ENCODE measurements at regions not wholly inside any gene's neighbourhood (a gene's known extent, or its start where the extent isn't known, plus 50 kb on each side); places are given as distances from the start of the nearest gene placed in this dataset.

DNA sequence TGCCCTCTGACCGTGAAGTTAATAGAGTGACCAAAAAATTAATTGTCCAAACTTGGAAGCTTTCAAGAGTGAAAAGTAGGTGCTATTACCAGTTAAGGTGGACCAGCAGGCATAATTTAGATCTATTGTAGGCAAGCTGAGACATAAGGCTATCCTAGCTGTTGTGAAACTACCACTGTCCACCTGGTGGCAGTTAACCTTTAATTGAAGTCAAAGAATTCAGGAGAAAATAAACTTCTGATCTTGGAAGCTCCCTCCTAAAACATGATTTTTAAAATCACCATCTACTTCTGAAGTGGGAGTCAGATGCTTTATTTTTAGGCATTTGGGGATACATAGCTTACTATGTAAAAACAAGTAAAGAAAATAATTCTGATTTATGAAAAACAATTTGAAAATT lies 636.3 kb upstream of the HTR2C start:
- H3K27ac Mint-ChIP-seq = no peak overlapping the region
- no peak for DNase-seq (ENCODE audit: extremely low spot score, unreplicated experiment)
- TF ChIP-seq, protein P1, sequence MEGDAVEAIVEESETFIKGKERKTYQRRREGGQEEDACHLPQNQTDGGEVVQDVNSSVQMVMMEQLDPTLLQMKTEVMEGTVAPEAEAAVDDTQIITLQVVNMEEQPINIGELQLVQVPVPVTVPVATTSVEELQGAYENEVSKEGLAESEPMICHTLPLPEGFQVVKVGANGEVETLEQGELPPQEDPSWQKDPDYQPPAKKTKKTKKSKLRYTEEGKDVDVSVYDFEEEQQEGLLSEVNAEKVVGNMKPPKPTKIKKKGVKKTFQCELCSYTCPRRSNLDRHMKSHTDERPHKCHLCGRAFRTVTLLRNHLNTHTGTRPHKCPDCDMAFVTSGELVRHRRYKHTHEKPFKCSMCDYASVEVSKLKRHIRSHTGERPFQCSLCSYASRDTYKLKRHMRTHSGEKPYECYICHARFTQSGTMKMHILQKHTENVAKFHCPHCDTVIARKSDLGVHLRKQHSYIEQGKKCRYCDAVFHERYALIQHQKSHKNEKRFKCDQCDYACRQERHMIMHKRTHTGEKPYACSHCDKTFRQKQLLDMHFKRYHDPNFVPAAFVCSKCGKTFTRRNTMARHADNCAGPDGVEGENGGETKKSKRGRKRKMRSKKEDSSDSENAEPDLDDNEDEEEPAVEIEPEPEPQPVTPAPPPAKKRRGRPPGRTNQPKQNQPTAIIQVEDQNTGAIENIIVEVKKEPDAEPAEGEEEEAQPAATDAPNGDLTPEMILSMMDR (conservative IDR thresholded peaks at IDR 0.05) = peak; percentile 42
- H3K9me3 Mint-ChIP-seq = peaks cover 10% of the 10 kb centered on the region
- H3K27me3 Mint-ChIP-seq = no peaks in the 10 kb centered on the region
- no peaks in the 10 kb centered on the region for H3K36me3 Mint-ChIP-seq
- no peaks in the 10 kb centered on the region for H3K4me1 Mint-ChIP-seq (ENCODE audit: unreplicated experiment)
- H3K4me3 Mint-ChIP-seq = no peak overlapping the region

DNA sequence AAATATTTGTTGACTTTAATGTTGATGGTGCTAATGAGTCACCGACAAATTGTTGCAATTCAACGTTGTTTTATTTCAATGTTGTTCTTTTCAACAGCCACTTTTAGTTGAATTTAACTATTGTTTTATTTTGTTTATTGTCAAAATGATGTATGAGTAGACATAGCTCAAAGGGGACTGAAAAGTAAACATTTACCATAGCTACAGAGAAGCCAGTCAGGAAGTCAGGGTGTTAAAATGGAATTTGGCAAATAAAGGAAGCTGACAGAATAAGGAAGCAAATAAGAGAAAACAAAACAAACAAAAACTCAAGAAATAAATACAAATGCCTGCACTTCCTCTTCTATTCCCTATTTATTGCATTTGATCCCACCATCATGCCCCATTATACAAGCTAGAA lies 648.4 kb upstream of the HTR2C start:
- TF ChIP-seq, protein P1 (conservative IDR thresholded peaks at IDR 0.05) = no peak
- H3K4me1 Mint-ChIP-seq (ENCODE audit: unreplicated experiment) = no peaks in the 10 kb centered on the region
- no peak overlapping the region for H3K4me3 Mint-ChIP-seq
- H3K27ac Mint-ChIP-seq = no peak overlapping the region
- no peaks in the 10 kb centered on the region for H3K27me3 Mint-ChIP-seq
- DNase-seq (ENCODE audit: extremely low spot score, unreplicated experiment) = no peak
- H3K36me3 Mint-ChIP-seq = no peaks in the 10 kb centered on the region
- H3K9me3 Mint-ChIP-seq = no peaks in the 10 kb centered on the region

DNA sequence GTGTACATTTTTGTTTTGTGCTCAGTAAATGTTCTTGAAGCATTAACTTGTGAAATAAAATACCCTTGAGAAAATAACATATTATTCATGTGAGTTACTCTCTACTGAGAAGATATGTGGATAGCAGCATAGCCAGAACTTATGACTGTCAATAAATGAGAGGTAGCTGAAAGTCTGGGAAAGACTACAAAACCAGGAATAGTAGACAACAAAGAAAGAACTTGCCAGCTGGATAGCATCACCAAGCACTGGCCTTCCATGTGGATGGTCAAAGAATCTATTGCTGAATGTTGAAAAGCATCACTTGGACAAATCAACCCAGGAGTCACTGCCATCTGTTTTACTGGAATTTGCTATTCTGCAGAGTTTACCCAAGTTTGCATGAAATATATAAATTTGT lies 650.0 kb upstream of the HTR2C start:
- H3K4me3 Mint-ChIP-seq = no peak overlapping the region
- TF ChIP-seq, protein P1 (conservative IDR thresholded peaks at IDR 0.05) = no peak

DNA sequence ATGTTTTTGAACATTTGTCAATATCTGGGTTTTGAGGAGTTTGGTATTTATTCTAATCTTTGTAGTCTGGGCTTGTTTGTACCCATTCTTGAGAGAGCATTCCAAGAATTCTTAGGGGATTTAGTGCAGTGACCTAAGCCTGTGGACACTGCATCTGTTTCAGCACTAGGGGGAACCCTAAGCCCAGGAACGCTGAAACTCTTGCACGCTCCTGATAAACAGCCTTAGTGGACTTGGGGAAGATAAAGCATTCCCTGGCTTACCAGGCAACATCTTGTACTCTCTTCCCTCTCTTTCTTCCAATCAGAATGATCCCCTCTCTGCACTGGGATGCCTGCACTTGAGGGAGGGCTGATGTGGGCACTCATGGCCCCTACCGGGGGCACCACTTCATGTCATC lies 654.9 kb upstream of the HTR2C start:
- TF ChIP-seq, protein P1 (conservative IDR thresholded peaks at IDR 0.05) = peak; percentile 89
- peaks cover 8% of the 10 kb centered on the region for H3K9me3 Mint-ChIP-seq
- no peak overlapping the region for H3K27ac Mint-ChIP-seq
- no peaks in the 10 kb centered on the region for H3K36me3 Mint-ChIP-seq
- no peaks in the 10 kb centered on the region for H3K27me3 Mint-ChIP-seq
- H3K4me1 Mint-ChIP-seq (ENCODE audit: unreplicated experiment) = no peaks in the 10 kb centered on the region
- no peak overlapping the region for H3K4me3 Mint-ChIP-seq
- DNase-seq (ENCODE audit: extremely low spot score, unreplicated experiment) = no peak

More for the DNA sequence above, 650.0 kb upstream of the HTR2C start:
- Mint-ChIP-seq H3K36me3 (no peaks in the 10 kb centered on the region), H3K9me3 (peaks cover 1% of the 10 kb centered on the region), H3K4me1 (ENCODE audit: unreplicated experiment) (no peaks in the 10 kb centered on the region), H3K27ac (no peak overlapping the region), H3K27me3 (no peaks in the 10 kb centered on the region)
- DNase-seq (ENCODE audit: extremely low spot score, unreplicated experiment) = no peak

DNA sequence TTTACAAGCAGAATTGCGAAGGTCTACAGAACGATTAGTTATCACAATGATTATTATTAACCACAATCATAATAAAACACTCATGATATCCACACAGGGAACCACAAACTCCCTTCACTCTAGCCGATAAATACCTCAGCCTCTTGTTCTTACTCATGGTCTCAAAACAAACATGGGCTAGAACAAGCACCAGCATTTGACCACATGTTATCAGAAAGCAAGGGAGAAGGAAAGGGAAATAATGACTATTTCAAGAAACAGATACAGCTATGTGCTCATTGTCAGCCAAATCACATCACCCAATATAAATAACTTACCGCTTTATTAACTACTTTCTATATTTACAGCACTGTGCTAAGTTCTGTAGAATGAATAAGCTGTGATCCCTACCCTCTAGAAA lies 663.2 kb upstream of the HTR2C start:
- TF ChIP-seq, protein P1 (conservative IDR thresholded peaks at IDR 0.05) = no peak
- Mint-ChIP-seq H3K27ac (no peak overlapping the region), H3K36me3 (no peaks in the 10 kb centered on the region), H3K4me1 (ENCODE audit: unreplicated experiment) (no peaks in the 10 kb centered on the region), H3K27me3 (no peaks in the 10 kb centered on the region), H3K9me3 (no peaks in the 10 kb centered on the region), H3K4me3 (no peak overlapping the region)
- no peak for DNase-seq (ENCODE audit: extremely low spot score, unreplicated experiment)

DNA sequence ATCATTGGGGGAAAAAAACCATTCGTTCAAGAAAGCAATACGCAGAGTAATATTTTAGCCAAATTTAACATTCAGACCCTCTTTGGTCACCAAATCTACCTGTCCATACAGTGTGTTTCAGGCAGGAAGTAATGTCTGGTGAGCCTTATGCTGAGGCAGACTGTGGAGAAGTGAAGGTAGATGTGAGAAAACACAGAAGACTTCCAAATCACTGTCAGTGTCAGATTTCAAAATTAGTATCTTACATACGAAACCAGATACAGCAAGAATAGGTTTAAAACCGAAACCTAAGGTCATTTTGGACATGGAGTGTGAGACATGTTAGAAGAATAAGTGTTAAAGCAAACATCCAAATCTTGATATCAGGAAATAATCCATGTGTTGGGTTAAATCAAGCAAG lies 664.5 kb upstream of the HTR2C start:
- Mint-ChIP-seq H3K4me1 (ENCODE audit: unreplicated experiment) (no peaks in the 10 kb centered on the region), H3K9me3 (no peaks in the 10 kb centered on the region), H3K36me3 (no peaks in the 10 kb centered on the region), H3K4me3 (no peak overlapping the region), H3K27ac (no peak overlapping the region), H3K27me3 (no peaks in the 10 kb centered on the region)
- TF ChIP-seq, protein P1 (conservative IDR thresholded peaks at IDR 0.05) = no peak
- no peak for DNase-seq (ENCODE audit: extremely low spot score, unreplicated experiment)
